ENCODE measurements at regions not wholly inside any gene's neighbourhood (a gene's known extent, or its start where the extent isn't known, plus 50 kb on each side); places are given as distances from the start of the nearest gene placed in this dataset.
"Not testable (repeated sequence)": the region's sequence is repeated elsewhere in the genome, so short reads cannot be mapped to it uniquely, and the experiment has no call there.

GRCh38 chr6:100300221-100300736, 164.4 kb downstream of the SIM1 start:
- H3K9me3 Mint-ChIP-seq (ENCODE audit: insufficient read depth), result no peaks in the 10 kb centered on the region
- ChIA-PET CTCF (no interaction called here), POLR2A (no interaction called here)
- no peak overlapping the region for H3K27ac ChIP-seq (ENCODE audit: low read length in 2 of 2)
- no peak overlapping the region for H3K4me2 ChIP-seq (replicated peaks; ENCODE audit: low read depth, low read length, poor library complexity, severe bottlenecking)
- DNase-seq, result no peak
- no peaks in the 10 kb centered on the region for H3K4me1 ChIP-seq (ENCODE audit: control insufficient read depth in 2 of 2, insufficient read depth in 2 of 2, low read length in 2 of 2)
- H2AFZ ChIP-seq (ENCODE audit: insufficient read depth, low read depth, low read length, poor library complexity, severe bottlenecking), result no peak overlapping the region
- H3K4me3 ChIP-seq (ENCODE audit: control extremely low read depth in 1 of 5, extremely low read depth in 1 of 5, insufficient read depth in 1 of 5, low read depth in 2 of 5, low read length in 4 of 5), result no peak overlapping the region
- WGBS (ENCODE audit: insufficient coverage), result no CpG with 5 or more reads among the region's 3 CpGs
- intact Hi-C loops (cut with micrococcal nuclease), result no loop called here
- no peak for TF ChIP-seq CTCF (IDR thresholded peaks at IDR 0.05)
- no peak for TF ChIP-seq EZH2 (IDR thresholded peaks at IDR 0.05; ENCODE audit: borderline replicate concordance, insufficient read depth, low read depth, low read length, poor library complexity, severe bottlenecking)
- H3K27me3 Mint-ChIP-seq, result peaks cover 3% of the 10 kb centered on the region
- H4K20me1 ChIP-seq (ENCODE audit: control insufficient read depth, insufficient read depth, low read length, poor library complexity, severe bottlenecking), result no peaks in the 10 kb centered on the region
- H3K9ac ChIP-seq (ENCODE audit: low read length), result no peak overlapping the region
- H3K27me3 ChIP-seq (replicated peaks in 1 of 4; ENCODE audit: control extremely low read depth in 1 of 4, control insufficient read depth in 3 of 4, insufficient read depth in 4 of 4, low read length in 3 of 4), result no peaks in the 10 kb centered on the region
- H3K4me1 Mint-ChIP-seq, result no peaks in the 10 kb centered on the region
- no peak for ATAC-seq (ENCODE audit: low read depth)
- no peaks in the 10 kb centered on the region for H3K79me2 ChIP-seq (ENCODE audit: control insufficient read depth, insufficient read depth, low read length)
- H3K36me3 ChIP-seq (replicated peaks in 1 of 2; ENCODE audit: control extremely low read depth in 1 of 2, control insufficient read depth in 1 of 2, extremely low read depth in 1 of 2, insufficient read depth in 2 of 2, low read length in 1 of 2), result no peaks in the 10 kb centered on the region
- no peak overlapping the region for H3K4me3 Mint-ChIP-seq
- H3K9me3 ChIP-seq (ENCODE audit: control extremely low read depth in 1 of 3, control insufficient read depth in 2 of 3, insufficient read depth in 1 of 3, low read length in 2 of 3), result no peaks in the 10 kb centered on the region
- H3K27ac Mint-ChIP-seq, result no peak overlapping the region

GRCh38 chr6:100296810-100297544, 167.7 kb downstream of the SIM1 start:
- no peaks in the 10 kb centered on the region for H3K4me1 Mint-ChIP-seq
- Histone ChIP-seq H3K27ac (ENCODE audit: low read length in 2 of 2) (no peak overlapping the region), H2AFZ (ENCODE audit: insufficient read depth, low read depth, low read length, poor library complexity, severe bottlenecking) (no peak overlapping the region), H3K79me2 (ENCODE audit: control insufficient read depth, insufficient read depth, low read length) (no peaks in the 10 kb centered on the region), H3K4me1 (ENCODE audit: control insufficient read depth in 2 of 2, insufficient read depth in 2 of 2, low read length in 2 of 2) (no peaks in the 10 kb centered on the region), H4K20me1 (ENCODE audit: control insufficient read depth, insufficient read depth, low read length, poor library complexity, severe bottlenecking) (no peaks in the 10 kb centered on the region), H3K4me2 (replicated peaks; ENCODE audit: low read depth, low read length, poor library complexity, severe bottlenecking) (no peak overlapping the region), H3K9me3 (ENCODE audit: control extremely low read depth in 1 of 3, control insufficient read depth in 2 of 3, insufficient read depth in 1 of 3, low read length in 2 of 3) (no peaks in the 10 kb centered on the region), H3K9ac (ENCODE audit: low read length) (no peak overlapping the region), H3K36me3 (replicated peaks in 1 of 2; ENCODE audit: control extremely low read depth in 1 of 2, control insufficient read depth in 1 of 2, extremely low read depth in 1 of 2, insufficient read depth in 2 of 2, low read length in 1 of 2) (no peaks in the 10 kb centered on the region), H3K4me3 (ENCODE audit: control extremely low read depth in 1 of 5, extremely low read depth in 1 of 5, insufficient read depth in 1 of 5, low read depth in 2 of 5, low read length in 4 of 5) (no peak overlapping the region), H3K27me3 (replicated peaks in 1 of 4; ENCODE audit: control extremely low read depth in 1 of 4, control insufficient read depth in 3 of 4, insufficient read depth in 4 of 4, low read length in 3 of 4) (no peaks in the 10 kb centered on the region)
- intact Hi-C loops (cut with micrococcal nuclease), result no loop called here
- H3K9me3 Mint-ChIP-seq (ENCODE audit: insufficient read depth), result no peaks in the 10 kb centered on the region
- POLR2A ChIA-PET, result no interaction called here
- H3K27me3 Mint-ChIP-seq, result peaks cover 3% of the 10 kb centered on the region
- no peak overlapping the region for H3K27ac Mint-ChIP-seq
- TF ChIP-seq CTCF (IDR thresholded peaks at IDR 0.05) (no peak), EZH2 (IDR thresholded peaks at IDR 0.05; ENCODE audit: borderline replicate concordance, insufficient read depth, low read depth, low read length, poor library complexity, severe bottlenecking) (no peak)
- CTCF ChIA-PET, result no interaction called here
- WGBS (ENCODE audit: insufficient coverage), result 93% methylated on average over 1 of the region's 3 CpGs
- DNase-seq (no peak), ATAC-seq (ENCODE audit: low read depth) (no peak)
- H3K4me3 Mint-ChIP-seq, result no peak overlapping the region

GRCh38 chr6:100295172-100295571, 169.5 kb downstream of the SIM1 start:
- H3K4me3 Mint-ChIP-seq; H3K4me2 ChIP-seq (replicated peaks; ENCODE audit: low read depth, low read length, poor library complexity, severe bottlenecking); DNase-seq; H3K27ac Mint-ChIP-seq; POLR2A ChIA-PET; H2AFZ ChIP-seq (ENCODE audit: insufficient read depth, low read depth, low read length, poor library complexity, severe bottlenecking); H3K36me3 ChIP-seq (replicated peaks in 1 of 2; ENCODE audit: control extremely low read depth in 1 of 2, control insufficient read depth in 1 of 2, extremely low read depth in 1 of 2, insufficient read depth in 2 of 2, low read length in 1 of 2); H3K9me3 ChIP-seq (ENCODE audit: control extremely low read depth in 1 of 3, control insufficient read depth in 2 of 3, insufficient read depth in 1 of 3, low read length in 2 of 3); H3K9ac ChIP-seq (ENCODE audit: low read length); H3K27me3 Mint-ChIP-seq; H3K4me3 ChIP-seq (ENCODE audit: control extremely low read depth in 1 of 5, extremely low read depth in 1 of 5, insufficient read depth in 1 of 5, low read depth in 2 of 5, low read length in 4 of 5); H3K4me1 ChIP-seq (ENCODE audit: control insufficient read depth in 2 of 2, insufficient read depth in 2 of 2, low read length in 2 of 2); H3K4me1 Mint-ChIP-seq; intact Hi-C loops (cut with micrococcal nuclease); H3K79me2 ChIP-seq (ENCODE audit: control insufficient read depth, insufficient read depth, low read length); H3K27me3 ChIP-seq (replicated peaks in 1 of 4; ENCODE audit: control extremely low read depth in 1 of 4, control insufficient read depth in 3 of 4, insufficient read depth in 4 of 4, low read length in 3 of 4); H3K9me3 Mint-ChIP-seq (ENCODE audit: insufficient read depth); CTCF ChIA-PET; H3K27ac ChIP-seq (ENCODE audit: low read length in 2 of 2); H4K20me1 ChIP-seq (ENCODE audit: control insufficient read depth, insufficient read depth, low read length, poor library complexity, severe bottlenecking); ATAC-seq (ENCODE audit: low read depth): not testable (repeated sequence)
- WGBS (ENCODE audit: insufficient coverage), result no CpG with 5 or more reads among the region's 4 CpGs
